SK-N-SH treated with all-trans-retinoic acid at 6 μM for 48 hours (cell line): ENCODE measurements at regions not wholly inside any gene's neighbourhood (a gene's known extent, or its start where the extent isn't known, plus 50 kb on each side); places are given as distances from the start of the nearest gene placed in this dataset.

ENCODE experiments used
- CSRNP3 ChIP-seq: fragments of 250-450 bp; sonication (Bioruptor Pico); IDR thresholded peaks from 2 replicates; pipeline ENCODE4 v1.5.1; 2021; ENCODE audit warnings: mild to moderate bottlenecking, moderate library complexity
- ESRRG ChIP-seq: fragments of 250-450 bp; sonication (Bioruptor Pico); IDR thresholded peaks from 2 replicates; pipeline ENCODE4 v1.6.1; 2021; ENCODE audit warnings: mild to moderate bottlenecking
- PATZ1 ChIP-seq: fragments of 250-450 bp; sonication (Bioruptor Pico); IDR thresholded peaks from 2 replicates; pipeline ENCODE4 v1.8.0; 2020; ENCODE audit warnings: mild to moderate bottlenecking, moderate library complexity, borderline replicate concordance
- ZFP30 ChIP-seq: fragments of 450-650 bp; formaldehyde crosslinking; IDR thresholded peaks from 2 replicates; pipeline ENCODE4 v1.5.0; 2022; ENCODE audit warnings: mild to moderate bottlenecking, moderate library complexity

- TF ChIP-seq ESRRG (CRISPR knock-in tag) (no peak), ZFP30 (CRISPR knock-in tag) (no peak), CSRNP3 (CRISPR knock-in tag) (no peak), PATZ1 (CRISPR knock-in tag) (no peak)
Observed at GRCh38 chr1:98385652-98386051, 275.9 kb upstream of the SNX7 start.
